Cardiac fibroblast (primary cell): ENCODE measurements at regions not wholly inside any gene's neighbourhood (a gene's known extent, or its start where the extent isn't known, plus 50 kb on each side); places are given as distances from the start of the nearest gene placed in this dataset.

Experiments
- DNase-seq, 2 donors: peaks; one replicate each; pipeline versions ENCODE4 v3.0.0 to v3.0.0-alpha.2; 2010; ENCODE audit warnings: low read depth in 2 of 2
- H3K4me3 ChIP-seq, 2 donors: replicated peaks in 1 of 2; 1 replicate in 1 of 2; 2 replicates in 1 of 2; pipeline ENCODE4 v1.5.1; 2011; ENCODE audit warnings: low read depth in 2 of 2, low read length in 2 of 2, mild to moderate bottlenecking in 2 of 2, moderate library complexity in 1 of 2
- TF ChIP-seq, protein P1 (sequence below): IDR thresholded peaks from one replicate; pipeline ENCODE4 v1.5.1; 2011; ENCODE audit warnings: low read depth, mild to moderate bottlenecking, low read length, inconsistent platforms

- H3K4me3 ChIP-seq, result no peak overlapping the region
- TF ChIP-seq, protein P1, sequence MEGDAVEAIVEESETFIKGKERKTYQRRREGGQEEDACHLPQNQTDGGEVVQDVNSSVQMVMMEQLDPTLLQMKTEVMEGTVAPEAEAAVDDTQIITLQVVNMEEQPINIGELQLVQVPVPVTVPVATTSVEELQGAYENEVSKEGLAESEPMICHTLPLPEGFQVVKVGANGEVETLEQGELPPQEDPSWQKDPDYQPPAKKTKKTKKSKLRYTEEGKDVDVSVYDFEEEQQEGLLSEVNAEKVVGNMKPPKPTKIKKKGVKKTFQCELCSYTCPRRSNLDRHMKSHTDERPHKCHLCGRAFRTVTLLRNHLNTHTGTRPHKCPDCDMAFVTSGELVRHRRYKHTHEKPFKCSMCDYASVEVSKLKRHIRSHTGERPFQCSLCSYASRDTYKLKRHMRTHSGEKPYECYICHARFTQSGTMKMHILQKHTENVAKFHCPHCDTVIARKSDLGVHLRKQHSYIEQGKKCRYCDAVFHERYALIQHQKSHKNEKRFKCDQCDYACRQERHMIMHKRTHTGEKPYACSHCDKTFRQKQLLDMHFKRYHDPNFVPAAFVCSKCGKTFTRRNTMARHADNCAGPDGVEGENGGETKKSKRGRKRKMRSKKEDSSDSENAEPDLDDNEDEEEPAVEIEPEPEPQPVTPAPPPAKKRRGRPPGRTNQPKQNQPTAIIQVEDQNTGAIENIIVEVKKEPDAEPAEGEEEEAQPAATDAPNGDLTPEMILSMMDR, result no peak
- DNase-seq, result peak in 1 of 2 donors; percentile 16
Measured at GRCh38 chr14:82725213-82725612, 1191.6 kb upstream of the SEL1L start.

DNA sequence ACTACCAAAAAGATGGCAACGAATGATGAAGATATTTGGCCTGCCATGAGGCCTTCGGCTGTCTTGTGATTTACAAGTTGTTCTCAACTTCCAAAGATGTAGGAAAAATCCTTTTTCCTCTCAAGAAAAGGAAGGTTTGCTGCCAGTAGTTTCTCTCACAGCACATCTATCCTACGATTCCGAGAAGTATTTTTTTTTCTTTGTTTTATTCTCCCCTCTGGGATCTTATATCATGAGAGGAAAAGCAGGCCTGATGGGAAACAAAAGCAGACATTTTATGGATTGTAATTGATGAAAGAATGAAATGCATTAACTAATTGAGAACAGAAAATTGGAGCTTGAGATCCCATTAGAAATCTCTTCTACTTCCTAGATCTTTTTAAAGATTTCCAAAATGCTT lies 1197.9 kb upstream of the SEL1L start:
- DNase-seq, result no peak
- H3K4me3 ChIP-seq, result no peak overlapping the region
- TF ChIP-seq, protein P1, result no peak

DNA sequence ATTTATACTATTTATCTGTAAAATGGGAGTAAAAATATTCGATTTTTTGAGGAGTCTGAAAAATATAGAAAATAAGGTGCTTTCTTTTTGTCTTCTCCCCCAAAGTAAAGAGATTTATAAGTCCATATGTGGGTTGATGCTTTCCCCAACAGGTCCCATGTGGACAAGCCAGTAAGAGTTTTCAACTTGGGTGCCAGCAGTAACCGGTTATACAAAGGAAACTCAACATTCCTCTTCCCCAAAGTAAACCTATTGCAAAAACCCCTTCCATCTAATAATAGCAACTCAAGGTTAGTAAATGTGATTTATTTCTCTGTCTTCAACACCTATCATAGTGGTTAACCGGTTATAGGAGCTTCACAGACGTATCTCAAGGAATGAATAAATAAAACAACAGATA lies 1206.9 kb upstream of the SEL1L start:
- DNase-seq, result no peak
- H3K4me3 ChIP-seq, result no peak overlapping the region
- TF ChIP-seq, protein P1, result no peak

GRCh38 chr14:82755476-82755875 lies 1221.8 kb upstream of the SEL1L start:
- no peak for DNase-seq
- no peak overlapping the region for H3K4me3 ChIP-seq
- TF ChIP-seq, protein P1, result no peak

GRCh38 chr14:82755923-82756322 lies 1222.3 kb upstream of the SEL1L start:
- DNase-seq, result no peak
- no peak overlapping the region for H3K4me3 ChIP-seq
- TF ChIP-seq, protein P1, result no peak

- H3K4me3 ChIP-seq, result no peak overlapping the region
- DNase-seq, result no peak
- TF ChIP-seq, protein P1, result no peak
Measured at GRCh38 chr14:82757776-82758175, 1224.1 kb upstream of the SEL1L start.

- no peak overlapping the region for H3K4me3 ChIP-seq
- DNase-seq, result no peak
- TF ChIP-seq, protein P1, result no peak
Measured at GRCh38 chr14:82759656-82760055, 1226.0 kb upstream of the SEL1L start.
